ENCODE measurements at regions not wholly inside any gene's neighbourhood (a gene's known extent, or its start where the extent isn't known, plus 50 kb on each side); places are given as distances from the start of the nearest gene placed in this dataset.

- no peak overlapping the region for H3K27ac ChIP-seq (ENCODE audit: poor library complexity, severe bottlenecking)
- DNase-seq (ENCODE audit: low spot score) (no peak), ATAC-seq (ENCODE audit: low read depth) (no peak)
- no peak overlapping the region for H3K4me3 ChIP-seq (ENCODE audit: severe bottlenecking)
- TF ChIP-seq, protein P1, sequence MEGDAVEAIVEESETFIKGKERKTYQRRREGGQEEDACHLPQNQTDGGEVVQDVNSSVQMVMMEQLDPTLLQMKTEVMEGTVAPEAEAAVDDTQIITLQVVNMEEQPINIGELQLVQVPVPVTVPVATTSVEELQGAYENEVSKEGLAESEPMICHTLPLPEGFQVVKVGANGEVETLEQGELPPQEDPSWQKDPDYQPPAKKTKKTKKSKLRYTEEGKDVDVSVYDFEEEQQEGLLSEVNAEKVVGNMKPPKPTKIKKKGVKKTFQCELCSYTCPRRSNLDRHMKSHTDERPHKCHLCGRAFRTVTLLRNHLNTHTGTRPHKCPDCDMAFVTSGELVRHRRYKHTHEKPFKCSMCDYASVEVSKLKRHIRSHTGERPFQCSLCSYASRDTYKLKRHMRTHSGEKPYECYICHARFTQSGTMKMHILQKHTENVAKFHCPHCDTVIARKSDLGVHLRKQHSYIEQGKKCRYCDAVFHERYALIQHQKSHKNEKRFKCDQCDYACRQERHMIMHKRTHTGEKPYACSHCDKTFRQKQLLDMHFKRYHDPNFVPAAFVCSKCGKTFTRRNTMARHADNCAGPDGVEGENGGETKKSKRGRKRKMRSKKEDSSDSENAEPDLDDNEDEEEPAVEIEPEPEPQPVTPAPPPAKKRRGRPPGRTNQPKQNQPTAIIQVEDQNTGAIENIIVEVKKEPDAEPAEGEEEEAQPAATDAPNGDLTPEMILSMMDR (IDR thresholded peaks at IDR 0.05; ENCODE audit: poor library complexity, severe bottlenecking): no peak
- H3K36me3 ChIP-seq (ENCODE audit: low read depth): no peaks in the 10 kb centered on the region
- no peaks in the 10 kb centered on the region for H3K27me3 ChIP-seq (ENCODE audit: insufficient read depth, poor library complexity, severe bottlenecking)
- no peaks in the 10 kb centered on the region for H3K4me1 ChIP-seq (ENCODE audit: insufficient read depth, poor library complexity, severe bottlenecking)
- H3K9me3 ChIP-seq (ENCODE audit: severe bottlenecking): peaks cover 6% of the 10 kb centered on the region
These were observed 300.3 kb downstream of the SMOC2 start for GRCh38 chr6:168741305-168741704.

- no peaks in the 10 kb centered on the region for H3K4me1 ChIP-seq (ENCODE audit: insufficient read depth, poor library complexity, severe bottlenecking)
- TF ChIP-seq, protein P1 (IDR thresholded peaks at IDR 0.05; ENCODE audit: poor library complexity, severe bottlenecking): no peak
- no peak overlapping the region for H3K4me3 ChIP-seq (ENCODE audit: severe bottlenecking)
- H3K27ac ChIP-seq (ENCODE audit: poor library complexity, severe bottlenecking): no peak overlapping the region
- no peak for DNase-seq (ENCODE audit: low spot score)
- ATAC-seq (ENCODE audit: low read depth): no peak
- no peaks in the 10 kb centered on the region for H3K27me3 ChIP-seq (ENCODE audit: insufficient read depth, poor library complexity, severe bottlenecking)
- H3K9me3 ChIP-seq (ENCODE audit: severe bottlenecking): peaks cover 6% of the 10 kb centered on the region
- no peaks in the 10 kb centered on the region for H3K36me3 ChIP-seq (ENCODE audit: low read depth)
These were observed 298.4 kb downstream of the SMOC2 start for GRCh38 chr6:168739381-168739780.

GRCh38 chr6:168737481-168737880 is 296.5 kb downstream of the SMOC2 start:
- Histone ChIP-seq H3K36me3 (ENCODE audit: low read depth) (no peaks in the 10 kb centered on the region), H3K4me1 (ENCODE audit: insufficient read depth, poor library complexity, severe bottlenecking) (no peaks in the 10 kb centered on the region), H3K4me3 (ENCODE audit: severe bottlenecking) (no peak overlapping the region), H3K27ac (ENCODE audit: poor library complexity, severe bottlenecking) (no peak overlapping the region), H3K9me3 (ENCODE audit: severe bottlenecking) (peaks cover 6% of the 10 kb centered on the region), H3K27me3 (ENCODE audit: insufficient read depth, poor library complexity, severe bottlenecking) (no peaks in the 10 kb centered on the region)
- TF ChIP-seq, protein P1 (IDR thresholded peaks at IDR 0.05; ENCODE audit: poor library complexity, severe bottlenecking): peak; percentile 24
- DNase-seq (ENCODE audit: low spot score): no peak
- peak; percentile 40; the same call in 1 of the 3 replicates for ATAC-seq (ENCODE audit: low read depth)

GRCh38 chr6:168737014-168737413 is 296.0 kb downstream of the SMOC2 start:
- Histone ChIP-seq H3K4me1 (ENCODE audit: insufficient read depth, poor library complexity, severe bottlenecking) (no peaks in the 10 kb centered on the region), H3K9me3 (ENCODE audit: severe bottlenecking) (peaks cover 6% of the 10 kb centered on the region), H3K4me3 (ENCODE audit: severe bottlenecking) (no peak overlapping the region), H3K27me3 (ENCODE audit: insufficient read depth, poor library complexity, severe bottlenecking) (no peaks in the 10 kb centered on the region), H3K27ac (ENCODE audit: poor library complexity, severe bottlenecking) (no peak overlapping the region), H3K36me3 (ENCODE audit: low read depth) (no peaks in the 10 kb centered on the region)
- ATAC-seq (ENCODE audit: low read depth) (no peak), DNase-seq (ENCODE audit: low spot score) (no peak)
- TF ChIP-seq, protein P1 (IDR thresholded peaks at IDR 0.05; ENCODE audit: poor library complexity, severe bottlenecking): no peak

GRCh38 chr6:168736039-168736438 is 295.1 kb downstream of the SMOC2 start:
- Histone ChIP-seq H3K9me3 (ENCODE audit: severe bottlenecking) (peaks cover 6% of the 10 kb centered on the region), H3K4me3 (ENCODE audit: severe bottlenecking) (no peak overlapping the region), H3K27ac (ENCODE audit: poor library complexity, severe bottlenecking) (no peak overlapping the region), H3K4me1 (ENCODE audit: insufficient read depth, poor library complexity, severe bottlenecking) (no peaks in the 10 kb centered on the region), H3K27me3 (ENCODE audit: insufficient read depth, poor library complexity, severe bottlenecking) (no peaks in the 10 kb centered on the region), H3K36me3 (ENCODE audit: low read depth) (no peaks in the 10 kb centered on the region)
- TF ChIP-seq, protein P1 (IDR thresholded peaks at IDR 0.05; ENCODE audit: poor library complexity, severe bottlenecking): no peak
- ATAC-seq (ENCODE audit: low read depth) (no peak), DNase-seq (ENCODE audit: low spot score) (no peak)

All from RWPE2 (cell line).